Erythroblast (primary cell): ENCODE measurements at regions not wholly inside any gene's neighbourhood (a gene's known extent, or its start where the extent isn't known, plus 50 kb on each side); places are given as distances from the start of the nearest gene placed in this dataset.

Experiments used
- GATA1 ChIP-seq: IDR thresholded peaks from 2 replicates; pipeline ENCODE4 v1.6.1; 2011; ENCODE audit warnings: low read depth, mild to moderate bottlenecking, control low read depth, low read length, moderate library complexity
- POLR2A ChIP-seq: IDR thresholded peaks from 2 replicates; pipeline ENCODE4 v1.6.1; 2011; ENCODE audit warnings: mild to moderate bottlenecking, low read length

DNA sequence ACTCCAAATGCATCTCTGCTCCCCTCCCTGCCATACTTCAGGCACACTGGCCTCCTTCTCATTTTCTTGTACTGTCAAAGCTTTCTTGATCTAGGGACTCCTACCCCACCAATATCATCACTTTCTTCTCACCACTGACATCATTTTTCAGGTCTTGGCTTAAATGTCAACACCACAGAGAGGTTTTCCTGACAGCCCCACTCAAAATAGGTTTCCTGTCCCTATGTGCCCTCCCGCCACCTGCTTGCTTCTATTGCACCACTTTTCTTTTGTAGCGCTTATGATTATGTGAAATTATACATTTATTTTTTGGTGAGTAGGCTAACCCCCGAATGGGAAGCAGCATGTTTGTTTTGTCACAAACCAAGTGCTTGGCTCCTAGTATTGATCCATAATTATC is 164.6 kb downstream of the NDFIP2 start:
- TF ChIP-seq POLR2A, result no peak
- TF ChIP-seq GATA1, result no peak
